ENCODE measurements at regions not wholly inside any gene's neighbourhood (a gene's known extent, or its start where the extent isn't known, plus 50 kb on each side); places are given as distances from the start of the nearest gene placed in this dataset.

DNA sequence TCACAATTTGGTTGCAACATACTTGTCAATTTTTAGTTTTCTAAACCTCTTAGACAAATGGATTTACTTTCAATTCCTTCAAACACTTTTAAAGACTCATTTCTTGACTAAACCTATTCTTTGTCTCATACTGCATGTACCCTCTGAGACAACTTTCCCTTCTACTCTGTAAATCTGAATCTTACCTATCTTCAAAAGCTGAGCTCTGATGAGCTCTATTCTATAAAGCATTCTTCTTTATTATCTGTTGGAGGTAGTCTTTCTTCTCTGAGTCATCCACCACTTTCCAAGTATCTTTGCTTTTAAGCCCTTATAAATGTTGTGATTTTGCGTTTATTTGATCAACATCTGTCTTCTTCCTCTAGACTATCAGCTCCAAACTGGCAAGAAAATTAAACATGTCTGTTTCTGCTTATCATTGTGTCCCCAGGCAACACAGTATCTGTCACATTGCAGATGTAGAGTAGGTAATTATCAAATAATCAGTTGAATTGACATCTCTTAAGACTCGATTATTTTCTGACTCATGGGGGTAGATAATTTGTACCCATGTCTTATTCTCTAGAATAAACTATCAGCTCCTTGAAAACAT lies 265.6 kb upstream of the FAR2 start (continued):
- TF ChIP-seq EP300 (IDR thresholded peaks at IDR 0.05; ENCODE audit: borderline replicate concordance in 1 of 2, control insufficient read depth in 1 of 2, low read depth in 2 of 2, low read length in 2 of 2) = no peak

DNA sequence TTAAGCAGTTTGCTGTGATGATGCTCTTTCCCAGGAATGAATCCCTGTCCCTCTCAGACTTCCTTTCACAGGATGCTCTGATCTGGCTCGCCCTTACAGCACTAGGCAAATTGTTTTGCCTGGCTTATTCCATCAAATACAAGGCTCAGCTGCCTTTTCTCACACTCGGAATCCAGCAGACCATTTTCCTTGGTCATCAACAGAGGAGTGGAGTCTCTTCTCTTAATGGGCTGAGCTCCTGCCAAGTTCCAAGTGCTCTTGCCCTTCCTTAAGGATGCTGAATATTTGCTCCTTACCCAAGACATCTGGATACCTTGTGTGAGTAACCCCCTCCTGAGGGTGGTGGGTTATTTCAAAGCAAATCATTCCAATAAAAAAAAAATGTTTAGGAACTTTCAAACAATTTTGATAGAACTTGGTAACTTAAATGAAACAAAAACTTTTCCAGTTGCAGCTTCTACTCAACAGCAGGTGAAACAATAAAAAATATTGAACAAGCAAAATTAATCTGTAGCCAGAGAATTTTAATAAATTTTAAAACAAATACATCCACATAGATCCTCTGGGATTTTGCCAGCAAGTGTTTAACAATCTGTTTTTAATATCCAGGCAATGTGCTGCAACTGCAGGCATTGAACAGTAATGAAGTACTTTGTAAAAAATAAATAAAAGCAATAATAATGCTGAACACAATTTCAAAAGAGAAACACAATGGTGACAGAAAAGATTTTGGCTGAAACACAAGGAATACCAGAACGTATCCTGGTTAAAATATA lies 264.0 kb upstream of the FAR2 start:
- POLR2A ChIA-PET = no interaction called here
- no TSS peak for BruUV-seq (replicated peaks)
- no peak overlapping the region for H3K27ac ChIP-seq (ENCODE audit: control insufficient read depth, insufficient read depth)
- intact Hi-C loops (cut with micrococcal nuclease; ENCODE audit: unreplicated experiment) = no loop called here
- 2% methylated on average over 3 of the region's 3 CpGs for WGBS (ENCODE audit: insufficient coverage, insufficient replicate concordance, low lambda C conversion rate, missing lambda C conversion rate)
- H3K4me2 ChIP-seq (ENCODE audit: control insufficient read depth, insufficient read depth) = no peak overlapping the region
- RAD21 ChIA-PET (ENCODE audit: unreplicated experiment) = no interaction called here
- H2AFZ ChIP-seq (ENCODE audit: control insufficient read depth, low read depth, low read length) = no peak overlapping the region
- no peak for FAIRE-seq
- no peaks in the 10 kb centered on the region for H3K9me3 ChIP-seq (replicated peaks; ENCODE audit: control insufficient read depth, insufficient read depth, low read length)
- no peak overlapping the region for H3K9ac ChIP-seq (ENCODE audit: control insufficient read depth, insufficient read depth, low read length)
- H3K36me3 ChIP-seq (ENCODE audit: control insufficient read depth in 2 of 2, insufficient read depth in 2 of 2, low read length in 1 of 2) = no peaks in the 10 kb centered on the region
- H4K20me1 ChIP-seq (ENCODE audit: control insufficient read depth, insufficient read depth) = no peaks in the 10 kb centered on the region
- in situ Hi-C loops (cut with MboI) = no loop called here
- no peaks in the 10 kb centered on the region for H3K27me3 ChIP-seq (replicated peaks in 1 of 2; ENCODE audit: control insufficient read depth in 2 of 2, insufficient read depth in 2 of 2, low read length in 1 of 2)
- no peaks in the 10 kb centered on the region for H3K4me1 ChIP-seq (ENCODE audit: control insufficient read depth, insufficient read depth, low read length)
- SMC1A ChIA-PET (ENCODE audit: uncharacterized antibody, unreplicated experiment) = interaction anchor here (1.2 to 1.7 kb wide), 2 partner anchors 12 to 13 kb away, joined by 3 to 5 read pairs; no protein-coding TSS in a partner anchor
- DNase-seq (ENCODE audit: low read depth, low spot score) = no peak
- no peak for ATAC-seq
- H3K4me3 ChIP-seq = no peak overlapping the region
- CTCF ChIA-PET = no interaction called here
- TF ChIP-seq, protein P1, sequence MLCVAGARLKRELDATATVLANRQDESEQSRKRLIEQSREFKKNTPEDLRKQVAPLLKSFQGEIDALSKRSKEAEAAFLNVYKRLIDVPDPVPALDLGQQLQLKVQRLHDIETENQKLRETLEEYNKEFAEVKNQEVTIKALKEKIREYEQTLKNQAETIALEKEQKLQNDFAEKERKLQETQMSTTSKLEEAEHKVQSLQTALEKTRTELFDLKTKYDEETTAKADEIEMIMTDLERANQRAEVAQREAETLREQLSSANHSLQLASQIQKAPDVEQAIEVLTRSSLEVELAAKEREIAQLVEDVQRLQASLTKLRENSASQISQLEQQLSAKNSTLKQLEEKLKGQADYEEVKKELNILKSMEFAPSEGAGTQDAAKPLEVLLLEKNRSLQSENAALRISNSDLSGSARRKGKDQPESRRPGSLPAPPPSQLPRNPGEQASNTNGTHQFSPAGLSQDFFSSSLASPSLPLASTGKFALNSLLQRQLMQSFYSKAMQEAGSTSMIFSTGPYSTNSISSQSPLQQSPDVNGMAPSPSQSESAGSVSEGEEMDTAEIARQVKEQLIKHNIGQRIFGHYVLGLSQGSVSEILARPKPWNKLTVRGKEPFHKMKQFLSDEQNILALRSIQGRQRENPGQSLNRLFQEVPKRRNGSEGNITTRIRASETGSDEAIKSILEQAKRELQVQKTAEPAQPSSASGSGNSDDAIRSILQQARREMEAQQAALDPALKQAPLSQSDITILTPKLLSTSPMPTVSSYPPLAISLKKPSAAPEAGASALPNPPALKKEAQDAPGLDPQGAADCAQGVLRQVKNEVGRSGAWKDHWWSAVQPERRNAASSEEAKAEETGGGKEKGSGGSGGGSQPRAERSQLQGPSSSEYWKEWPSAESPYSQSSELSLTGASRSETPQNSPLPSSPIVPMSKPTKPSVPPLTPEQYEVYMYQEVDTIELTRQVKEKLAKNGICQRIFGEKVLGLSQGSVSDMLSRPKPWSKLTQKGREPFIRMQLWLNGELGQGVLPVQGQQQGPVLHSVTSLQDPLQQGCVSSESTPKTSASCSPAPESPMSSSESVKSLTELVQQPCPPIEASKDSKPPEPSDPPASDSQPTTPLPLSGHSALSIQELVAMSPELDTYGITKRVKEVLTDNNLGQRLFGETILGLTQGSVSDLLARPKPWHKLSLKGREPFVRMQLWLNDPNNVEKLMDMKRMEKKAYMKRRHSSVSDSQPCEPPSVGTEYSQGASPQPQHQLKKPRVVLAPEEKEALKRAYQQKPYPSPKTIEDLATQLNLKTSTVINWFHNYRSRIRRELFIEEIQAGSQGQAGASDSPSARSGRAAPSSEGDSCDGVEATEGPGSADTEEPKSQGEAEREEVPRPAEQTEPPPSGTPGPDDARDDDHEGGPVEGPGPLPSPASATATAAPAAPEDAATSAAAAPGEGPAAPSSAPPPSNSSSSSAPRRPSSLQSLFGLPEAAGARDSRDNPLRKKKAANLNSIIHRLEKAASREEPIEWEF (IDR thresholded peaks at IDR 0.05; ENCODE audit: insufficient replicate concordance, low read depth, low read length) = no peak
- TF ChIP-seq JUND (IDR thresholded peaks at IDR 0.05; ENCODE audit: low read depth, low read length) (no peak), SMAD1 (IDR thresholded peaks at IDR 0.05; ENCODE audit: low read depth, partially characterized antibody) (no peak), LARP7 (IDR thresholded peaks at IDR 0.05) (no peak)
- TF ChIP-seq, protein P2, sequence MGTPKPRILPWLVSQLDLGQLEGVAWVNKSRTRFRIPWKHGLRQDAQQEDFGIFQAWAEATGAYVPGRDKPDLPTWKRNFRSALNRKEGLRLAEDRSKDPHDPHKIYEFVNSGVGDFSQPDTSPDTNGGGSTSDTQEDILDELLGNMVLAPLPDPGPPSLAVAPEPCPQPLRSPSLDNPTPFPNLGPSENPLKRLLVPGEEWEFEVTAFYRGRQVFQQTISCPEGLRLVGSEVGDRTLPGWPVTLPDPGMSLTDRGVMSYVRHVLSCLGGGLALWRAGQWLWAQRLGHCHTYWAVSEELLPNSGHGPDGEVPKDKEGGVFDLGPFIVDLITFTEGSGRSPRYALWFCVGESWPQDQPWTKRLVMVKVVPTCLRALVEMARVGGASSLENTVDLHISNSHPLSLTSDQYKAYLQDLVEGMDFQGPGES (IDR thresholded peaks at IDR 0.05) = no peak
- H3K79me2 ChIP-seq (ENCODE audit: control insufficient read depth, insufficient read depth, low read length) = no peaks in the 10 kb centered on the region
